GM19463 (cell line): ENCODE measurements at regions not wholly inside any gene's neighbourhood (a gene's known extent, or its start where the extent isn't known, plus 50 kb on each side); places are given as distances from the start of the nearest gene placed in this dataset.
A peak's percentile ranks its signal among the peaks of the same experiment; 100 is the strongest.

Experiments used
- ATAC-seq: cut with Tn5 transposase; IDR thresholded peaks from one replicate; pipeline ENCODE4 v1.9.1; 2021; ENCODE audit warnings: mild to moderate bottlenecking, moderate library complexity; ENCODE audit not compliant: unreplicated experiment

DNA sequence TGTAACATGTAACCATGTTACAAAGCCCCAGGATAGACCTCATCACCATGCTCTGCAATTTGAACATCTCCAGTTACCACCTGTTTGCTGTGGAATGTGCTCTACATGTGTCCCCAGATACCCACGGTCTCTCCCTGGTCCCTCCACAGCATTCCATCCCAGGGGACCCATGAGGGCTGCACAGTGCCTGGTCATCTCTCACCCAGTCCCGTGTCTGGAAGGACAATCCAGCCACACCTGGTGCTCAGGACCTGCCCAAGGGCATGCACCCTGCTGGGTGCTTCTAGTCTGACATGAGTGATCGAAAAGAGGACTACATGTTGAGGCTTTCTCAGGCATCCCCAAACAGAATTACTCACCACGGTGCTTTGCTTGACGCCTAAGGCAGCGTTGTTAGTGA lies 119.6 kb upstream of the ATP10A start:
- ATAC-seq: no peak

DNA sequence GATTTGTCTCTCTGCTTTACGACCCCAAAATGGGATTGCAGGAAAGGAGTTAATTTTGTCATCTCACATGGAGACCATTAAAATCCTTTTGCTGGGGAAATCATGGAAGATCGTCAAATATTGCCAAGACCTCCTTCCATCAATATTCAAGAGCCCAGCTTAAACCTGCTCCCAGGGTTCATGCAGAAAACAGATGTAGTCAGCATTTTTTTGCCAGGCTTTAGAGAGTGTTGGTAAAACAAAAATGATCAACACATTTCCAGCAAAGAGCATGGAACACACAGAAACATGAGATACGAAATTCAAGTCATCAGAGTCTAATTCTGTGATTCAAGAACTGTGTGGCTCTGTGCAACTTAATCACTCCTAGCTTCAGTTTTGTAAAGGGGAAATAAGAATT lies 118.0 kb upstream of the ATP10A start:
- ATAC-seq: no peak

DNA sequence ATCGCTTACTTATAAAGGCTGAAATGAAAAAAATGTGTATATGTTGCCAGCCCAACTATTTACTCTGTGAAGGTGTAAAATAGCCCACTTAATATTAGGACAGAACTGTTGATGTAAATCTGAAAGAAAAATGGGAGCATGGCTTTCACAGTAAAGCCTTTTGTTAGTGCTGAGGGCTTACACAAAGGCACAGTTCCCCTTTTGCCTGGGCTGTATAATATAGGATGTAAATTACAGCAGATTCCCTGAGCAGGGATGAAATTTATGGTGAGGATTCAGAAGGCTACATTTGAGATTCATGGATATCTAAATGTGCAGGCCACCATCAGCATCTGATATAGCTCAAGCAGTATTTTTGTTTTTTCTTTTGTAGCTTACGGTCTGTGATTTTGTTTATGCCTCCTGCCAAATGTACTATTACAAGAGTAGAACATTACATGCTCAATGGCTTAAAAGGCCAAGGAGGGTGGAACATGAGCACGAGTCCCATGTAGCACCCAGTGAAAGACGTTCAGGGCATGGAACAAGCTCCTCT lies 109.1 kb upstream of the ATP10A start:
- no peak for ATAC-seq

DNA sequence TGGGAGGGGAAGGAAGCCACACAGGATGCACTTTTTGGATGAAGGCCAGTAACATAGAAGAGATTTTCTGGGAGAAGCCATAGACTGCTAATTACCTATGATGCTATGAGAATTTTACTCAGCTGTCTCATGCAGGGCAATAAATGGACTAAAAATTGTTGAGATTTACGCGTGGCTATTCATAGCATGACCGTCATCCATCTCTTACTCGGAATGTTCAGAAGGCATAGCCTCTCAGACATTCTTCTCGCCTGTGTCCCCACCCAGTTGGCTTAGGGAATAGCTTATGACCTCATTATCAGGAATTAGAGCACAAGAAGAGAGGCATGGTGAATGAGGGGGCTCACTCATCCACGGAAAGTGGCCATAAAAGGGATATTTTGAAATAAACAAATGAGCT lies 107.9 kb upstream of the ATP10A start:
- no peak for ATAC-seq

DNA sequence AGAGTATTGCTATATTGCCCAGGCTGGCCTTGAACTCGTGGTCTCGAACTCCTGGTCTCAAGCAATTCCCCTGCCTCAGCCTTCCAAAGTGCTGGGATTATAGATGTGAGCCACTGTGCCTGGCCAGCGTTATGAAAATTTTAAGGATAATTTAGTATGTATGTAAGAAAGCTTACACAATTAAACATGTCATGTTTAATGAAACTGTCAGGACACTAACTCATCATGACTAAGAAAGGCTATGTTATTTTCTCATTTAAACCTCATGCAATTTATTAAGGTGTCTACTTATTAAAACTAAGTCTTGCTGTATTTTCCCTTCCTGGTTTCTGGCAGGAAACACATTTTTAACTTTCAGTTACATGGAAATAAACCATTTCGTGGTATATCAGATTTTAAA lies 106.8 kb upstream of the ATP10A start:
- ATAC-seq: no peak

DNA sequence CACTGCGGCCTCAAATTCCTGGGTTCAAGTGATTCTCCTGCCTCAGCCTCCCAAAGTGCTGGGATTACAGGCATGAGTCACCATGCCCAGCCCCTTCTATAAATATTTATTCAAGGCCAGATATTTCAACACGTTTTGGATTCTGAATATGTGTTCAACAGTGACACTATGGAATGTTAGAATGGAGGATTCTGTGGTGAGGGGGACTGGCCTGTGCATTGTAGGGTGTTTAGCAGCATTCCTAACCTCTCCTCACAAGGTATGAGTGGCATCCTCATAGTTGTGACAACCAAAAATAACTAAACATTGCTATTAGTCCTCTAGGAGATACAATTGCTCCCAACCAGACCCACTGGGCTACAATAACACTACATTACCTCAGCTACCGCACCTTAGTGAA lies 104.0 kb upstream of the ATP10A start:
- no peak for ATAC-seq

DNA sequence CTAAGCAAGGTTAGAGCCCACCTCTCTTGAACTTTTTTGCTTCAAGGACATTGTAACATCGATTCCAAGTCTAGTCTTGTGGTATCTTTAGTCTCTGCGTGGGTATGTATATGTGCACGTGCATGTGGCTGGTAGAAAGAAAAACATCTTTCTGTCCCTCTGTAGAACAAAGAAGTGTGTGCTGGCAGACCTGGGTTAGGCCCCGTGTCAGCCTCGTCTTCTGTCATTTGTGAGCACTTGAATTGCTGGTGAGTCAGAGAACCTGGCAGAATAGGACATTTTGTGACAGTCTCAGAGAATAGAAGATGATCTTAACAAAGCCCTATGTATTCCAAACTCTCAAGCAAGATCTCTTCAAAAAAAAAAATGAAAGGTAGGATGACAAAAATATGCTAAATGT lies 102.2 kb upstream of the ATP10A start:
- ATAC-seq: no peak

DNA sequence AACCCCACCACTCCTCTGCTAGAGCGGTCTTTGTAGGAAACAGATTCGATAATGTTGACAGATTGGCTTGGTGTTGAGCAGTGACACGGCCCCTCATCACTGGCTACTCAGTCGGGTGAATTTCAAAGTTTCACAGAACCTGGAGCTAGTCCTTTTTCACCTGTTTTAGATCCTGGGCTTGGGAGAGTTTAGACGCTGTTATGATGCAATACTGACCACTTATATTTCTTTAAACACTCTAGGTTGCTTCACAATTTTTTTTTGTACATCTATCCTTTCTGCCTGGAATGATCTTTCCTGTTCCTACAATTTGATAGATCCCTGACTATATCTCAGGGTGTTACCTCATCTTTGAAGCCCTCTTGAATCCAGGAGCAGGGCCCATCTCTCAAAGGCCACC lies 97.1 kb upstream of the ATP10A start:
- ATAC-seq: no peak

DNA sequence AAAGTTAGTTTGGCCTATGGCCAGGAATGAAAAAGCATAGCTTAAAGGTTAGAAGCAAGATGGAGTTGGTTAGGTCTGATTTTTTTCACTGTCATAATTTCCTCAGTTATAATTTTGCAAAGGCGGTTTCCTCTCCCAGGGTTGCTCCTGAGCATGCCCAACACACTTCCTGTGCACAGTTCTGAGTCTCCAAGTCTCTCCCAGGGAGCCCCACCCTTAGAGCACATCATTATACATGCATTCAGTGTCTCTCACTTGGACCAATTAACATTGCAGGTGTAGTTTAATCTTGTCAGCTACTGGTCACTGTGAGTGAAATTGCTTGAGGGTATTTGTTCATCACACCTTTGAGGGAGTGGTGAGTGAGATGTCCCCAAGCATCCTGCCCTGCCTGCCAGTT lies 96.0 kb upstream of the ATP10A start:
- no peak for ATAC-seq

DNA sequence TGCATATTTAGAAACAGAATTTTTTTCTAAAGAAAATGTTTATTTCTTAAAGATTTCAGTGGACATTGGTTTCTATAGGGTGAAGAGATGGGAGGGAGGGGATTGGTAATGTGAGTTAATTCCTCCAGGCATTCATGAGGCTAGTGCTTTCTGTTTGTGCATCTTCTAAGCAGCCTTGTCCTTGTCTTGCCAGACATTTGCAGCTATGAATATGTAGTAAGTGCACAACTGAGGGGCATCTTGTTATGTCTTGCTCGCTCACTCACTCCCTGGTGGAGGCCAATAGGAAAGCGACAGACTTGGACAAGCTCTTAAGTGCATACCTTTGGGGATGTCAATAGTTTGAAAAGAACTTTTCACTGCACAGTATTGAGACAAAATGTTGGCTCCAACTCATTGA lies 92.5 kb upstream of the ATP10A start:
- ATAC-seq: no peak

DNA sequence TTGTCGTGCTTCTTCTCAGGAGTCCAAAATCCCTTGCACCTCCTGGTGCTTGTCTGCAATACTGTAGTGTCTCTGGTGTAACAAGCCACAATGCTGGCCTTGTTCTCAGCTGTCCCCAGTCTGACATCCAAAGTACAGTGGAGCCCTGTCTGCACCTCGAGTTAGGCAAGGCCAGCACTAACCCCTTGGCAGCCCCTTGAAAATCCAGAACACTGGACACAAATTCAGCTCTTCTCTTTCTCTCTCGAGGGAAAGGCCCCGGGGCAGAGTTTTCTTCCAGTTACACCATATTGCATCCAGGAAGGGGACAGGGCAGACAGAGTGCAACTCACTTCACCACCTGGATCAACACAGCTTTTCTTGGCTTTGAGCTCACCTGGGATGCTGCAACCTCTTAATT lies 91.3 kb upstream of the ATP10A start:
- ATAC-seq: no peak

DNA sequence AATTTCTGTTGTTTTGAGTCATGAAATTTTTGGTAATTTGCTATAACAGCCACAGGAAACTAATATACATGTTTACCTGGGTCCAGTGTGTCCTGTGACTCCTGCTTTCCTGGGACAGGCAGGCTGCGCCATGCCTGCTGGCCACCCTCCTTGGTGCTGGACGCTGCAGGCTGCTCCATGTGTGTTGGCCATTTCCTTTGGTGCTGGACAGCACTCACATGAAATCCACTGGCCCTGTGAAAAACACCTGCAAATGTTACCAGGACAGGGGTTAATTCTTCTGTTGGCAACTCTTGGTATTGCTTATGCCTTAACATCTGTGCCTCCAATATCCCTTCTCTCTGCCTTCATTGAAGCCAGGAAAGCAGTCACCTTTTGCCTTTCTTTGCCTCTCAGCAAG lies 86.9 kb upstream of the ATP10A start:
- no peak for ATAC-seq

DNA sequence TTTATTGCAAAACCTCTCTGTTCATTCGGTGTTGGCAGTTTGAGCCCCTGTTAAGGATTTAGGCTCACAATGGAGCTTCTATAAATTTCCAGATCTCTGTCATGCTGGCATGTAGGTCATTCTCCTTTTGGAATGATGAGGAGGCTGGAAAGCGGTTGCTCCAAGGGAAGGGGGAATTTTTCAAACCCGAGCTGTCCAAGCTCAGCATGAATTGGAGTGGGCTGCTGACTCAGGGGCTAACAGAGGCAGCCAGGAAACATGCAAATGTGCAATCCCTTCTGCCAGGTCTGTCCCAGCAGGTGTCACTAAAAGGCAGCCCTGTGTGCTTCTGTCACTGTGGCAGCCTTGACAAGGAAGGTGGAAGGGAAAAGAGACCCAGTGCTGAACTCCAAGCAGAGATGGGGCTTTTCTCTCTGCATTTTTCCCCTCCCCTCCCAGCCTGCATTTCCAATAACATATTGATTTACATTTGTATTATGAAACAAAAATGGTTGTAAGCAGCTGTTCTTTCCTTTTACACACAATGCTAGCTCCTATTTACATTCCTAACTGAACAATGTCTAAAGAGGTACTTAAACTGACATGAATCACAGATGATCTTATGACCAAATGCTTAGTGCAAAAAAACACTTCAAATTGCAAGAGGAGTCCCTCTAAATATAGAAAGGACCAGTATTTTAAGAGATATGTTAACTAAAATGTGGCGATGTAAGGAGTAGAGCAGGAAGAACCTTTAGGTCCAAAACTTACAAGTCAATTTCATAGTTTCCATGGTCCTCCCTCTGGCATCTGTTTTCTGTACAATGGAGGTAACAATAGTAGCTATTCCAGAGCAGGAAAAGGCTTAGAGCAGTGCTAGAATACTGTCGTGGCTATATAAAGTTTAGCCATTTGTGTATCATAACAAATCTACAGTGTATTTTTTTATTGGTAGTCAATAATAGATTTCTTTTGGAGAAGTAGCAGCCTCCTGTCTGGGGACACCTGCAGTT lies 84.5 kb upstream of the ATP10A start:
- no peak for ATAC-seq

DNA sequence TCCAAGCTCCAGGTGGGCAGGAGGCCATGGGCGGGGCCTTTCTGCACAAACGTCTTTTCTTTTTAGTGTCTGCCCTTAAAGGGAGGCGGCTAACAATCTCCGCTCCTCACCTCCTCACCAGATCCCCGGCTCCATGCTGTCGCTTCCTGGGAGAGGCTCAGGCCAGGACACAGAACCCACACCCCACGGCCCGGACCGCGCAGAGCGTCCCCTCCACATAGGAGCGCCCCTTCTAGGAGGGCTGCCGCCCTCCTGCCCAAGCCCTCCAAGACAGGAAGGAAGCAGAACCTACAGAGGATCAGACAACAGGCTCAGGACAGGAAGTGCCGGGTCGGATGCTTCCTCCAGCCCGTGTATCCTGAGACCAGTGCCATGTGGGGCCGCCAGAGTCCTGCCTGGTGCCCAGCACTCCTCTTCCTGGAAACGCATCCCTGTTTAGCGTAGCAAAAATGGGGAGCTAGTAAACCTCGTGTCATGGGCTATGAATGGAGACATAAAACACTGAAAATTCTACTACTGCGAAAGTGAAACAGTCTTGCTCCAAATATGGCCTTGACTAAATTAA lies 83.2 kb upstream of the ATP10A start:
- no peak for ATAC-seq

DNA sequence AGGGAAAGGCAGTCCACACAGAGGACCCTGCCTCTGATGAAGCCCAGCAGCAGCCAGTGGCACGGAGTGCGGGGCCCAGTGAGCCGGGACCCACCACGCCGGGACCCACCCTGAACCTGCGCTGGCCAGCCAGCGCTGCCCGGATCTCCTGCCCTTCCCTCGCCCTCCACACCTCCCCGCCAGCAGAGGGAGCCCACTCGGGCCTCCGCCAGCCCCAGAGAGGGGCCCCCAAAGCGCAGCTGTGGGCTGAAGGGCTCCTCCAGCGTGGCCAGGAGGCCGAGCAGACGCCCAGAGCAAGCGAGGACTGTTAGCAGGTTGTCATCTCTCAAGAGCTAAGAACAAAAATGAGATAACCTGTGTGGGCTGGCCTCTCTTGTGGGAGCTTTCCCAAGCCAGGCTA lies 81.3 kb upstream of the ATP10A start:
- no peak for ATAC-seq

DNA sequence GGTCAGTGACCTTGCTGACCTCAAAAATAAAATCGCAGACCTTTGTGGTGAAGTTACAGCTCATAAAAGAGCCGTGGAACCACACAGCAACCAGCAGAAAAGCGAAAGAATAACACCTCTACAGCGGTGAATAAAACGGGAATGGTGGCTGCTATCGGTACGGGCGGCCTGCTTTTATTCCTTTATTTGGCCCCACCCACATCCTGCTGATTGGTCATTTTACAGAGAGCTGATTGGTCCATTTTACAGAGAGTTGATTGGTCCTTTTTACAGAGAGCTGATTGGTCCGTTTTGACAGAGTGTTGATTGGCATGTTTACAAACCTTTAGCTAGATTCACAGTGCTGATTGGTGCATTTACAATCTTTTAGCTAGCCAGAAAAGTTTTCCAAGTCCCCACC lies 80.7 kb upstream of the ATP10A start:
- ATAC-seq: no peak

DNA sequence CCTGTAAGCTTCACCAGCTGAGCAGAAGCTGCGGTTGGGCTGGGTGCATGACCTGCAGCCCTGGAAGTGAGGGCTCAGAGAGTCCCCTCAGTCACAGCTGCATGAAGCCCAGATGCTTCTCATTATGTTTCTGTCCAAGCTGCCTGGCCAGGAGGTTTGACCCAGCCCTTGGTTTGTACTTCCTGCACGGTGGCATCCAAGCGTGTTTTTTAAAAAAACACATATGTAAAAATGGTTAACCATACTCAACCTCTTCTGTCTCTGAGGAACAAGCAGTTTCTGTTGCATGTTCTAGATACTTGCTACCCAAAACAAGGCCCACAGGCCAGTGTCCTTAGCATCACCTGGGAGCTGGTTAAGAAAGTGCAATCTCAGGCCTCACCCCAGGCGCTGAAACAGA lies 76.0 kb upstream of the ATP10A start:
- peak; percentile 92 for ATAC-seq

DNA sequence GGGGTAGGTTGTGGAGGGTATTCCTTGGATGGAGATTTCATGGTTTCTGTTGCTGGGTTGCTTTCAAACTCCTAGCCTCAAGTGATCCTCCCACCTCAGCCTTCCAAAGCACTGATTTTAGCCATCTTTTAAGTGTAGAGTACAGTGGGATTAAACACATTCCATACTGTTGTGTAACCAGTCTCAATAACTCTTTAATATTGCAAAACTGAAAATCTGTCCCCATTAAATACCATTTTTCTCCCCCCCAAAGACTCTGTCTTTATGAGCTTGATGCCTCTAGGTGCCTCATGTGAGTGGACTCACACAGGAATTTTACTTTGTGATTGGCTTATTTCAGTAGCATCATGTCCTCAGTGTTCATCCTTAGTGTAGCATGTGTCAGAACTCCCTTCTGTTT lies 74.7 kb upstream of the ATP10A start:
- ATAC-seq: no peak

DNA sequence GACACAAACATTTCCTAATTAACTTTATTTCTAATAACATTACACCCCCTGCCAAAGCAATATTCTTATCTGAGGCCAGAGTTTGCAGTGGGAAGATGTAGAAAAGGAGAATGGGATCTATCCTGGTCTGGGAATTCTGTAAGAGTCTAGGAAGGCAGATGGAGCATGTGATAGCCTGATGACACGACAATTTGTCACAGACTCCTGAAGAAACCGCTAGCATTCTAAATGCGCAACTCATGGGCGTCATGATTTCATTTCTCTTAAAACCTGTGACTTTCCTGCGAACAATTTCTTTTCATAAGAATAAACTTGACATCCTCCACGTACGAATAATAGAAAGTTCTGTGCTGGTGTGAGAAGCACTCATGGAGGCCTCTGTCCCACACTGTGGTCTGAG lies 72.9 kb upstream of the ATP10A start:
- ATAC-seq: no peak

DNA sequence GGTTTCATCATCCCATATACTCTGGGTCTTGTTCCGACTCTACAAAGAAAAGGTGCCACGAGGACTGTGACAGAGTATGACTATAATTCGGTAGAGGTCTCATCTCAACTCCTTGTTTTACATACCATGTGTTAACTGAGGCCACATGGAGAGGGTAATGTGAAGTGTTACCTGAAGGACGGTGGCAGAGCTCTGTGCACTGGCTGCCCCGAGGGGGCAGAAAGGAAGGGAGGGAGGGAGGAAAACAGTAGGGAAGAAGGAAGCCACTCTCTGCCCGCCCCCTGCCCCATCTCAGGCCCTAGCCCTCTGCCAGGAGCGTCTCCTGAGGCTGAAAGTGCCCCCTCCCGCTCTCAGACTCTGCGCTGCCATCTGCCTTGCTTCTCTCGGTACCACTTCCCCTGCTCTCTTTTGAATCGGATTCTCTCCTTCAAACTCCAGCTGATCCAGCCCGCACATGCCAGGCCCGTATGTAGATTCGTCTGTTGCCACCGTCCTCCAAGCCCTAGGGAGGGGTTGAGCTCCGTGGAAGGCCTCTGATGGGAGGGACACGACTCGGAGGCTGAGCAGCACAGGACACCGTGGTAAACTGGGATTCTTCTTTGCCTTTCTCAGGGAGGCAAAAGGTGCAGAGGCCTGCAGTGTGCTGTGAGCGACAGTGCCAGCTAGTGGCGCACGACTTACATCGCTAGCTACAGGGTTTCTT lies 70.5 kb upstream of the ATP10A start:
- ATAC-seq: peak; percentile 84

DNA sequence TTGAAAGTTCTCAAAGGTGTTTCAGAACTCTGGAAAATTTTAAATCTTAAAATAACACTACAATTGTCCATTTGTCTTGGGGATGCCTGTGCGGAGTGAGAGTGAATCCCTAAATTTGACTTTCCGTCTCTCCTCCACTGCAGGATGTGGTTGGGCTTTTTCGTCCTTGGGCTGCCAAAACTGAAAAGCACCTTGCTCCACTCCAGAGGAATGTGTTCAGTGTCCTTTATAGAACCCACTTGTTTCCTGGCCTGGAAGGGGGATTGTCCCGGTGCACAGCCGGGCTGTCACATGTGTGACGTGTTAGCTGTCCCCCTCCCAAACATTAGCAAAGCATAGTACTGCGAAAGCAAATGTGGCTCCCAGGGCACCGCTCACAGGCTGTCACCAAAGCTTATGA lies 69.6 kb upstream of the ATP10A start:
- no peak for ATAC-seq

DNA sequence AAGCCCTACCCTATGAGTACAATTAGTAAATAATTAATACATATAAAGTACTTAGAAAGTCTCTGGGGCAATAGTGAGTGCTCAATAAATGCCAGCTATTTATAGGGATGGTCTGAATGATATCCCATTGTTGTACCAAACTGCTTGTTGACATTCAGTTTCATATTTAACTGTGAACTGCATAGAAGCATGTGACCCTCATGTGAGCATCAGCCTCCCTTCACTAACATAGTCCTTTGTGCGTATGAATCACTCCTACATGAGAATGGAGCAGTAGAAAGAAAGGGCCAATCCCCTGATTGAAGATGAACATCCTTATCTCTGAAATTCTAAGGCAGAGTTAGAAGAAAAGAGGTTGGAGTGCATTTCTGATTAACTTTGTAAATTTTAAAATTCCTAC lies 68.7 kb upstream of the ATP10A start:
- ATAC-seq: no peak
